ENCODE measurements at regions not wholly inside any gene's neighbourhood (a gene's known extent, or its start where the extent isn't known, plus 50 kb on each side); places are given as distances from the start of the nearest gene placed in this dataset.

GRCh38 chr4:14853176-14853943 lies 148.9 kb upstream of the CPEB2 start:
- no peak for TF ChIP-seq CTCF (IDR thresholded peaks at IDR 0.05)
- TF ChIP-seq POLR2AphosphoS5 (IDR thresholded peaks at IDR 0.05; ENCODE audit: insufficient read depth in 1 of 2, low read depth in 1 of 2), result peak in 1 of 2 donors; percentile 36
- no peak for TF ChIP-seq POLR2A (IDR thresholded peaks at IDR 0.05)

Data from vagina (tissue), 2 donors.